ENCODE measurements at regions not wholly inside any gene's neighbourhood (a gene's known extent, or its start where the extent isn't known, plus 50 kb on each side); places are given as distances from the start of the nearest gene placed in this dataset.
A peak's percentile ranks its signal among the peaks of the same experiment; 100 is the strongest.

- no peak for DNase-seq
These were observed 59.4 kb upstream of the DUSP10 start for GRCh38 chr1:221801251-221801661.

- DNase-seq: no peak
These were observed 58.9 kb upstream of the DUSP10 start for GRCh38 chr1:221800831-221801230.

DNA sequence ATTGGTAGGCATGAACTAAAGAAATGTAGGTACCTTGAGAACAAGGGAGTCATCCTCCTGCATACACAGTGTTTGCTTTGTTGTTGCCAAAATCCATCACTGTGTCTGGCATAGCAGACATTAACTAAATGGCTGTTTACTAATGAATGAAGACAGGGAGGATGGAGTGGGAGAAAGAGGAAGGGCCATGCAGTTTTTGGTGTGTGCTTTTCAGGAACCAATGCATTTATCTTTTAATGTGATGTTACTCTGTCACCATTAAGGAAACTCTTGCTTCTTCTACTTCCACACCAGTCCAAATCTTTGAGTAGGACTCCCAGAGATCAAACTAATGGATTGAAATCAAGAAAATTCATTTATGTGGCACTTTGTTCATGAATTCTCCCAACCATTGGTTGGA is 55.6 kb upstream of the DUSP10 start:
- DNase-seq: no peak

DNA sequence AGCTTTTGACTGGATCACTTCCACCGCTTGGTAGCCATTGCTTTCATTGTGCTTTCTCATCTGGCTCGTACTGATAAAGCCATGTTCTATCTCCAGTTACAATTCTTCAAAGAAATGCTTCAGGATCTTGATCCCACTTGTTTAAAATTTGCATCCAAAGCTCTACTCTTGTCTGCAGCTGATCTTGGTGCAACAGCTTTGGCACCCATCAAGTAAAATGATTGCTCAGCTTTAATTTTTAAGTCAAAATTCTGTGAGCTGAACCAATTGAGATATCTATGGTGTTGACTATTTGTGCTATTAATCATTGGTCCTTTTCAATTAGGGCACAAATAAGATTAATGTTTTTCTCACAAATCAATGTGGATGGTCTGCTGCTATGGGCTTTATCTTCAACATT is 54.8 kb upstream of the DUSP10 start:
- no peak for DNase-seq

DNA sequence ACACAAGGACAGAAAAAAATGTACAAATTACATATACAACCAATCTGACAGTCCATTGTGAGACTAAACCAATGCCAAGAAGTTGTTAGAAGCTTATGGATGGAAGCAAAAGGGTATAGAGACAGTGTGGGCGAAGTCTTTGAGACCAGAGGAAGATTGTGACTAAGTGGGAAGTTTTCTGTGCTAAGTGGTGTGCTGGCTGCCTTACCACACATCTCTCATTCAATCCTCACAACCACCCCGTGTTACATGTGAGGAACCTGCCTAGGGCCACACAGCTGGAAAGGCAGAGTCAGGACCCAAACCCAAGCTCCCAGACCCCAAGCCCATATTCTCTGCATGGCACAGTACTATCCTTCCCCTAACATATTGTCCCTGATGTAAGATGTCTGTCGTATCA is 53.5 kb upstream of the DUSP10 start:
- DNase-seq: no peak

GRCh38 chr1:221794935-221795334 is 53.0 kb upstream of the DUSP10 start:
- no peak for DNase-seq

- DNase-seq: peak; percentile 49
These were observed 52.3 kb upstream of the DUSP10 start for GRCh38 chr1:221794079-221794670.

DNA sequence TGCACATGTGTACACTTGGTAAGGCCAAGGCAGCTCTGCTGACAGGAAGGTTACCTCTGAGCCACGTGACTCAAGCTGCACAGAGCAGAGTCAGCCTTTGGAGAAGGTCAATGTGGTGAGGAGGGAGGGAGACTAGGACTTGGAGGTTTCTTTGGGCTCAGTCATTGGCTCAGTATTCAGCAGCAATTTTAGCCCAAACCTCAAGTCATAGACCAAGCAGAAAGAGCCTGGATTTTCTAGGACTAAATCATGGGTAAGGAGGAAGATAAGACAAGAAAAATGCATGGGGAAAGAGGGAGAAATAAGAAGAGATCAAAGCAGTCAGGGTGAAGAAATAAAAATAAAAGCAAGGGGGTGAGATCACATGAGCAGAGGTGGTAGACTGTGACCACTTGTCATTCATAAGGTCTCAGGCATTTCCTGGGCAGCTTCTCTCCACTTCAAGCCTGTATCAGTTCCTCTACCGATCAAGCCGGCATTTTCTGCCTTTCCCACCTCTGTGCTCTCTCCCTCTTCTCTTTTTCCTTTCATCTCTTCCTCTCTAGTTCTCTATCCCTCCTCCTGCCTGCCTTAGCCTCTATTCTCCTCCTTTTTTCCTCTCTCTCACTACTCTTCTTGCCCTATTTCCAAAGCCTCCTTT is 51.7 kb upstream of the DUSP10 start:
- DNase-seq: no peak

- no peak for DNase-seq
These were observed 50.0 kb upstream of the DUSP10 start for GRCh38 chr1:221791846-221792245.

Data from fibroblast of upper back skin (primary cell).